Fibroblast of mammary gland (primary cell): ENCODE measurements at regions not wholly inside any gene's neighbourhood (a gene's known extent, or its start where the extent isn't known, plus 50 kb on each side); places are given as distances from the start of the nearest gene placed in this dataset.
A peak's percentile ranks its signal among the peaks of the same experiment; 100 is the strongest.

Experiments used
- DNase-seq: peaks from one replicate; pipeline ENCODE4 v3.0.0-alpha.2; 2010; ENCODE audit warnings: low read depth
- H3K4me3 ChIP-seq: 2 replicates; pipeline ENCODE4 v1.5.1; 2011; ENCODE audit warnings: low read depth, mild to moderate bottlenecking, low read length, moderate library complexity; ENCODE audit not compliant: control insufficient read depth
- CTCF ChIP-seq: conservative IDR thresholded peaks from 2 replicates; pipeline ENCODE4 v1.5.1; 2011; ENCODE audit warnings: low read depth, low read length, inconsistent platforms; ENCODE audit not compliant: control insufficient read depth, insufficient read depth

GRCh38 chr10:129028451-129028850 is 438.6 kb upstream of the MGMT start:
- no peak overlapping the region for H3K4me3 ChIP-seq
- TF ChIP-seq CTCF, result no peak
- no peak for DNase-seq

GRCh38 chr10:129029051-129029450 is 438.0 kb upstream of the MGMT start:
- DNase-seq, result no peak
- no peak overlapping the region for H3K4me3 ChIP-seq
- TF ChIP-seq CTCF, result no peak

DNA sequence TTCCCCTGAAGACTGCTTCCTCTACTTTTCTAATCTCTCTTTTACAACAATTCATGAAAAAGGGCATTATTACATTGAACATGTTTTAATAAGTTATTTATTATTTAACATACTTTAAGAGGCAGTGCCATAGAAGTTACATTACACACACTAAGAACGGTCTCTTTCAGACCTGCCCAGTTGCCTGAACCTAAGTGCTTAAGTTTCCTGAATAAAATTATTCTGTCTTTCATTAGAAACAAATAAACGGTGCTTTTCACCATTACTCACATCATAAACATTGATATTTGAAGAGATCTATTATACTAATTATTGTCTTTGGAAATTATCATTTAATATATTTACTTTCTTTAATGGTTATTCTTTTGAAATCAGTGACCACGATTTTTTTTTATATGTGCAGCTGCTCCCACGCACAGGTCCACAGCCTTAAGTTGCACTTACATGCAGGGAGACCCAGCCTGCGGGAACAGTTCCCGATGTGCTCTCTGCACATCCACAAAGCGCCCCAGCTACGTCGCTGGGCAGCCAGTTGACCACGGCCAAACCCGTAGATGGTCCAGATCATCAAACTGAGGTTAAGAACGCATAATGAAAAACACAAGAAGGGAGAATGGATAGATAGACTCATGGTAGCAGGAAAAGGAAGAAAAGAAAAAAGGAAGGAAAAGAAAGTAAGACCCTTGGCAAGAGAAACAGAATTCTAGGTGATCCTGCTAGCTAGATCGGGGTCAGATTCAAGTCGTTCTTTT is 437.0 kb upstream of the MGMT start:
- no peak for DNase-seq
- TF ChIP-seq CTCF, result no peak
- H3K4me3 ChIP-seq, result no peak overlapping the region

DNA sequence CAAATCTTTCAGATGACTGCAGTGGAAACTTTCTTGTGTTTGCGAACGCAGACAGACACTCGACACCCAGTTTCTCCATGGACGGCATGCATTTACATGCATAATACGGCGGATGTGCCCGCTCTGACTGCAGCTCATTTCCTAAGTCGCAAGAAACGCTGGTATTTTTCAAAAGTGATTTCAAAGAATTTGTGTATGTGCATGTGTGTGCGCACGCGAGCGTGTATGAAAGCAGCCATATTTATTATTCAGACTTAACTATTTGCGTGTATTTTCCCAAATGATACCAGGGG is 436.5 kb upstream of the MGMT start:
- no peak for DNase-seq
- TF ChIP-seq CTCF, result no peak
- no peak overlapping the region for H3K4me3 ChIP-seq

GRCh38 chr10:129030996-129031843 is 435.8 kb upstream of the MGMT start:
- peak; percentile 79 for TF ChIP-seq CTCF
- no peak overlapping the region for H3K4me3 ChIP-seq
- peak; percentile 27 for DNase-seq

- no peak for TF ChIP-seq CTCF
- no peak overlapping the region for H3K4me3 ChIP-seq
- no peak for DNase-seq
These were observed 435.2 kb upstream of the MGMT start for GRCh38 chr10:129031844-129032150.
